ENCODE measurements at regions not wholly inside any gene's neighbourhood (a gene's known extent, or its start where the extent isn't known, plus 50 kb on each side); places are given as distances from the start of the nearest gene placed in this dataset.

- ChIA-PET POLR2A (ENCODE audit: partially characterized antibody) (no interaction called here), CTCF (ENCODE audit: partially characterized antibody) (interaction anchor here (1.2 kb wide), 1 partner anchor 23 kb away, joined by 3 read pairs; no protein-coding TSS in a partner anchor)
- Histone ChIP-seq H3K79me2 (ENCODE audit: control insufficient read depth in 1 of 2, insufficient read depth in 2 of 2, low read length in 2 of 2) (no peaks in the 10 kb centered on the region), H2BK12ac (ENCODE audit: low read depth, low read length) (no peak overlapping the region), H3K27ac (ENCODE audit: low read depth, low read length) (no peak overlapping the region), H3K56ac (replicated peaks; ENCODE audit: insufficient read length, low read depth, low read length) (no peak overlapping the region), H3K14ac (ENCODE audit: insufficient read length) (no peak overlapping the region), H3K18ac (ENCODE audit: extremely low read depth, low read length) (no peak overlapping the region), H2BK20ac (ENCODE audit: low read length) (no peak overlapping the region), H4K91ac (replicated peaks; ENCODE audit: insufficient read length, low read length) (no peak overlapping the region), H3K36me3 (ENCODE audit: control insufficient read depth in 2 of 4, insufficient read depth in 4 of 4, low read length in 3 of 4) (0 out of 8 replicates have a peak, but pooled peaks cover 0 to 2% (median 0%) of the 10 kb centered on the region in 4 experiments), H2BK15ac (ENCODE audit: low read length) (no peak overlapping the region), H2AFZ (ENCODE audit: low read length) (no peak overlapping the region), H2AK5ac (ENCODE audit: low read depth, low read length) (no peak overlapping the region), H2BK120ac (replicated peaks; ENCODE audit: low read depth, low read length) (no peak overlapping the region), H3K4me2 (ENCODE audit: insufficient read depth in 1 of 2, low read depth in 2 of 2, low read length in 2 of 2) (no peak overlapping the region), H4K20me1 (replicated peaks in 1 of 2; ENCODE audit: control insufficient read depth in 1 of 2, insufficient read depth in 2 of 2, low read length in 2 of 2) (peaks cover 0 to 2% of the 10 kb centered on the region in 2 experiments), H3K79me1 (ENCODE audit: low read depth, low read length) (no peaks in the 10 kb centered on the region), H3K4me1 (replicated peaks in 1 of 4; ENCODE audit: control insufficient read depth in 3 of 4, insufficient read depth in 4 of 4, low read length in 3 of 4) (peaks cover 0 to 8% (median 6%) of the 10 kb centered on the region in 4 experiments; a peak in 4 of 7 replicates), H4K8ac (ENCODE audit: extremely low read depth, insufficient read depth, low read length) (no peak overlapping the region), H2BK5ac (ENCODE audit: low read depth, low read length) (no peak overlapping the region), H3K9ac (replicated peaks in 1 of 4; ENCODE audit: extremely low read depth in 1 of 4, low read depth in 3 of 4, low read length in 3 of 4) (no peak overlapping the region), H4K5ac (ENCODE audit: insufficient read length, low read depth, low read length) (no peak overlapping the region), H3K4me3 (ENCODE audit: extremely low read depth in 1 of 4, insufficient read depth in 2 of 4, low read depth in 3 of 4, low read length in 4 of 4) (no peak overlapping the region), H3K23ac (ENCODE audit: insufficient read length) (no peak overlapping the region), H3K4ac (replicated peaks; ENCODE audit: insufficient read length, low read depth, low read length) (no peak overlapping the region), H3K27me3 (replicated peaks in 1 of 4; ENCODE audit: control insufficient read depth in 3 of 4, extremely low read depth in 1 of 4, insufficient read depth in 3 of 4, low read length in 3 of 4) (peaks cover 12 to 43% (median 31%) of the 10 kb centered on the region in 4 experiments), H3K9me3 (ENCODE audit: insufficient read depth in 2 of 2, low read depth in 1 of 2, low read length in 1 of 2) (no peaks in the 10 kb centered on the region), H3K23me2 (ENCODE audit: low read depth, low read length) (peaks cover 8% of the 10 kb centered on the region; the same call in 1 of the 2 replicates)
- no peak for TF ChIP-seq EP300 (IDR thresholded peaks at IDR 0.05; ENCODE audit: borderline replicate concordance in 1 of 2, low read depth in 2 of 2, low read length in 2 of 2)
- no peak for TF ChIP-seq PHF8 (conservative IDR thresholded peaks at IDR 0.05; ENCODE audit: low read depth, low read length)
- no peak for TF ChIP-seq POLR2A (IDR thresholded peaks at IDR 0.05; ENCODE audit: control extremely low read depth in 1 of 2, low read depth in 2 of 2, low read length in 2 of 2)
- TF ChIP-seq SIX5 (IDR thresholded peaks at IDR 0.05; ENCODE audit: low read depth, low read length) = no peak
- no peak for TF ChIP-seq TCF12 (IDR thresholded peaks at IDR 0.05; ENCODE audit: low read depth, low read length)
- TF ChIP-seq GTF2F1 (IDR thresholded peaks at IDR 0.05; ENCODE audit: borderline replicate concordance, low read depth, low read length) = no peak
- no peak for TF ChIP-seq BCL11A (IDR thresholded peaks at IDR 0.05; ENCODE audit: low read depth in 2 of 2, low read length in 2 of 2)
- no peak for TF ChIP-seq SIRT6 (IDR thresholded peaks at IDR 0.05; ENCODE audit: low read length)
- TF ChIP-seq RAD21 (IDR thresholded peaks at IDR 0.05 in 1 of 2, conservative IDR thresholded peaks at IDR 0.05 in 1 of 2; ENCODE audit: low read depth in 2 of 2, low read length in 2 of 2) = no peak
- 88% methylated on average over 2 of the region's 2 CpGs; no CpG with 5 or more reads in 1 of the 2 experiments for WGBS, 2 experiments (ENCODE audit: extremely low coverage in 1 of 2, insufficient coverage in 1 of 2, insufficient read length in 1 of 2, insufficient replicate concordance in 2 of 2, low coverage in 1 of 2, low lambda C conversion rate in 2 of 2, missing lambda C conversion rate in 1 of 2)
- no peak for DNase-seq (ENCODE audit: low read depth in 1 of 2, low spot score in 2 of 2)
- FAIRE-seq = no peak
Measured at GRCh38 chr15:96049323-96049722, 281.2 kb upstream of the NR2F2 start.

Measured in H1 (cell line).